ENCODE measurements at regions not wholly inside any gene's neighbourhood (a gene's known extent, or its start where the extent isn't known, plus 50 kb on each side); places are given as distances from the start of the nearest gene placed in this dataset.
"Not testable (repeated sequence)": the region's sequence is repeated elsewhere in the genome, so short reads cannot be mapped to it uniquely, and the experiment has no call there.

DNA sequence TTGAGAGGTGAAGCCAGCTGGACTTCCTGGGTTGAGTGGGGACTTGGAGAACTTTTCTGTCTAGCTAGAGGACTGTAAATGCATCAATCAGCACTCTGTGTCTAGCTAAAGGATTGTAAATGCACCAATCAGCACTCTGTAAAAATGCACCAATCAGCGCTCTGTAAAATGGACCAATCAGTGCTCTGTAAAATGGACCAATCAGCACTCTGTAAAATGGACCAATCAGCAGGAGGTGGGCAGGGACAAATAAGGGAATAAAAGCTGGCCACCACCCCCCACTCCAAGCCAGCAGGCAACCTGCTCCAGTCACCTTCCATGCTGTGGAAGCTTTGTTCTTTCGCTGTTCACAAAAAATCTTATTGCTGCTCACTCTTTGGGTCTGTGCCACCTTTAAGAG lies 390.4 kb downstream of the RPS24 start:
- not testable (repeated sequence) for DNase-seq (ENCODE audit: low read depth in 4 of 4, low spot score in 3 of 4)

DNA sequence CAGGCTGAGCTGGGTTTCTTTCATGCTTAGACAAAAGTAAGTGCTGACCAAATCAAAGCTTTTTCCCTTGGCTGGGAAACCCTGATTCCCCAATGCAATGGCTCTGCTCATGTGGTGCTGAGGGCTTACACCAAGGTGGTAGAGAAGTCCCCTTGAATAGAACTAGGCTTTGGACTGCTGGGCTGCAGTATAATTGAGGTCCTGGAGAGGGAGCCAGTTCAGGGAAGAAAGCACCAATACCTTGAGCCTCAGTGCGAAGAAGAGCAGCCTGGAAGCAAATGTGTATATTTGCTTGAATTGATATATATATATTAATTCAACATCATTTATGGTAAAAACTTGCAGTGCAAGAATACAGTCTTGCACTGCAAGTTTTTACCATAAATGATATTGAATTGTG lies 391.1 kb downstream of the RPS24 start:
- no peak for DNase-seq (ENCODE audit: low read depth in 4 of 4, low spot score in 3 of 4)

DNA sequence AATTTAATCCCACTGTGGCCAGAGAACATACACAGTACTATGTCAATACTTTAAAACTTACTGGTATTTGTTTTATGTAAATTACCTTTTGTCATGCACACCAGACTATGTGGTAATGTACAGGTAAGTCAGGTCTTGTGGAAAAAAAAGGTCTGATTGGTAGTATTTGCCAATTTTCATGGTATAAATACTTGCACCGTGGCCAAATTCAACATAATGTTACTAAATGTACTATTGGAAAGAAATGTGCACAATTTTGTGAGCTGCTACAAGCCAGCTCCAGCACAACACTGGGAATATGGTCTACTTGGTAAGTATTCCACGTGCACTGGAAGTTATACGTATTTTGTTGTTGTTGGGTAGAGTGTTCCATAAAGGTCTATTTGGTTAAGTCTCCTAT lies 392.5 kb downstream of the RPS24 start:
- DNase-seq (ENCODE audit: low read depth in 4 of 4, low spot score in 3 of 4): no peak

DNA sequence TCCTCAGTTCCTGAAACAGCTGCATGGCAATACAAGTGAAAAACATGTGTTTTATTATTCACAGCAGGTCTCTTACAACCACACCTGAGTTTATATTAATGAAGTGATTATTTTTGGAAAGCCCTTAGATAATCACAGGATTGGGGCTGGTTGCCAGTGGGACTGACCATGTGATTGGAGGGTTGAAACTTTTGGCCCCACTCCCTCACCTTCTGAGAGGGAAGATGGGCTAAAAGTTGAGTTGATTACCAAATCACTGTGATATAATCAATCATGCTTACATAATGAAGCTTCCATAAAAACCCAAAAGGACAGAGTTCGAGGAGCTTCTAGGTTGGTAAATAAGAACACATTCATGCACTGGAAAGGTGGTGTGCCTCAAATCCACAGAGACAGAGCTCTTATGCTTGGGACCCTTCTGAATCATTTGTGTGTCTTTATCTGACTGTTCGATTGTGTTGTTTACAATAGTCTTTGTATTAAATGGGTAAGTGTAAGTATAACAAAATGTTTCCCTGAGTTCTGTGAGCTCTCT lies 393.9 kb downstream of the RPS24 start:
- no peak for DNase-seq (ENCODE audit: low read depth in 4 of 4, low spot score in 3 of 4)

DNA sequence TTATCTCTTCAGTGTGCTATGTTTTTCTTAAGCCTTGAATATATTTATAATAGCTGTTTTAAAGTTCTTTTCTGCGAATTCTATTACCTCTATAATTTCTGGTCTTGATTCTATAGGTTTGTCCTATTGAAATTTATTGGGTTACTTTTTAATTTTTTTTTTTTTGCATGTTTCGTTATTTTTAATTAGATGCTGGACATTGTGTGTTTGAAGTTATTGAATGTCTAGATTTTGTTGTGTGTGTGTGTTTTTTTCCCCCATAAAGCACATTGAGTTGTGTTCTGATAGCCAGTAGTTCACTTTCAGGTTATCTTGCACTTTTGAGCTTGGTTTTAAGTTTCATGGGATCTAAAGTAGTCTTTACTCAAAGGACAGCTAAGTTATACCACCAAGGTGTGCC lies 394.9 kb downstream of the RPS24 start:
- no peak for DNase-seq (ENCODE audit: low read depth in 4 of 4, low spot score in 3 of 4)

DNA sequence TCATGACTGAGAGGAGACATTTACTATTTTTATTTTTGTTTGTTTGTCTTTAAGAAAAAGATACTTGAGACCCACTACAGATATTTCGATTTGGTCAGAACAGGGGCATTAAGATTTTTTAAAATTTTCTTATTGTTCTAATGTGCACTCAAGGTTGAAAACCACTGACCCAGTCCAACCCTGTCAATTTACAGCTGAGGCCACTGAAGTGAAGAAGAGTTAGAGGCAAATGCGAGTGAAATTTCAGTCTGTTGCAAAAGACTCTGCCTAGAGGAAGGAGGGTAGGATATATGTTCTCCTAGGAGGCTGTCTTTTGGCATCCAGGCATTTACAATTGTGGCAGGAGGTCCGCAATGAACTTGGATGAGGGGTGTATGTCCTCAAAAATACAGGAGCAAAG lies 396.3 kb downstream of the RPS24 start:
- no peak for DNase-seq (ENCODE audit: low read depth in 4 of 4, low spot score in 3 of 4)

DNA sequence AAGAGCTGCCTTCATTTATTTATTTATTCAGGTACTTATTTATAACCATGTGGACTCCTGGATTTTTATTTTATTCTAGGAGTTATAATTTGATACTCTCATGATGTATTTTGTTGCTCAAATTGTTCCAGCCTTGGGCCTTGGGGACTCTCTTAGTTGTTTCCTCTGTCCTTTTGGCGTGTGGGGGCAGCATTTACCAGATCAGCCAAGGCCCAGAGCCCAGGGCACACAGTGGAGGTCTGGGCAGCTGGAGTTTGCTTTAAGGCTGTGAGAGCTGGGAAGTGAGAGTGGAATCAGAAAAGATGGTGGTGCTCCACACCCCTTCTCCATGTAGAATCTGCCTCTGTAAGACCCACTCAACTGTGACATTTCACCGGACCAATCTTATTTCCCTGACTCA lies 398.9 kb downstream of the RPS24 start:
- no peak for DNase-seq (ENCODE audit: low read depth in 4 of 4, low spot score in 3 of 4)

DNA sequence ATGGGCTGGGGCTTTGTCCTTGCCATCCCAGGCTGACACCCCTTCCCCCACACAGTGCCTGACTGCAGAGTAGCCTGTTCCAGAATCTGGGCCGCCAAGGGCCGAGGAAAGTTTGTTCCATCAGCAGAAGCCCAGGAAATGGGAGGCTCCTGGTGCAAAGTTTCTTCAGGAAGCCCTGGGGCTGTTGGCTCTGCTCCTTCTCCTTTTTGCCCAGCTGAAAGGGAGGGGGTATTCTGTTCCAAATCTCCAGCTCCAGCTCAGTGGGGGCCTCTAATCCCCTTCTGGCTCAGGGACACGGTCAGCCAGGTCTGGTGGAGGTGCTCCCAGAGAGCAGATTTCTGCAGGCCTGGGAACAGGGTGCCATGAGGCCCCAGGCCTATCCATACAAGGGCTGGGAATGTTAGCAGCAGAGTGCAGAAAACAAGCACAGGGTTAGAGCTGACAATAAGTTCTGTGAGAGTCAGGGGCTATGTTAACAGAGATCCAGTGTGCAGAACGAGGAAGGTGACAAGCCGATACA lies 399.5 kb downstream of the RPS24 start:
- no peak for DNase-seq (ENCODE audit: low read depth in 4 of 4, low spot score in 3 of 4)

DNA sequence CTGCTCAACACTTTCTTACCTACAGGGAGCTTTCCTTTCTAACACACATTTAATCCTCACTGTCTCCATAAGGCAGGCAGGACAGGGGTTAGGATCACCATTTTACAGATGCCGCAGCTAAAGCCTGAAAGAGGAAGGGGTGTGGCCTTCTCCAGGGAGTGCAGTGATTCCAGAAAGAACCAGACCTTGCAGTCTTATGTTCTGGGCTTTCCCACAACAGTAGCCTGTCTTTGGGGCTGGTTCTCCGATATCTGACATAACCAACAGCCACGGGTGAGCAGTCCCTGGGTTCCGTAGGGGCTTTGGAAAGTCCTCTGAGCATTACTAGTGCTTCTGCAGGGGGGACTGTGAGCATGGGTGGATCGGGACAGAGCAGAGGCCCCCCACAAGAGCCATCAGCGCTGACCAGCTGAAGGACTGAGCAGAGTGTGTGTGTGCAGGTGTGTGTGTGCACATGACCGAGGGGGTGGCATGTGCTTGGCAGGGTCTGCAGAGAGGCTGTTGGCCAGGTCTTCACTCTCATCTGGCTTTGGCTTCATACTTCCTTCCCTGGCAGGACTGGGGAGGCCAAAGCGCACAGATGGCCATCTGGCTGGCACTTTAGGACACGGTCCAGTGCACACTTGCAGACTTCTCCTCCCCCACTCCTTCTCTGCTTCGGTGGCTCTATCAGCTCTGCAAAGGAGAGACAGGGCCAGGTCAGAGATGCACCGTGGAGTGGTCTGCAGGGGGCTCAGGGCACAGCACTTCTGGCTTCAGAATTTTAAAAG lies 400.3 kb downstream of the RPS24 start:
- DNase-seq (ENCODE audit: low read depth in 4 of 4, low spot score in 3 of 4): no peak

DNA sequence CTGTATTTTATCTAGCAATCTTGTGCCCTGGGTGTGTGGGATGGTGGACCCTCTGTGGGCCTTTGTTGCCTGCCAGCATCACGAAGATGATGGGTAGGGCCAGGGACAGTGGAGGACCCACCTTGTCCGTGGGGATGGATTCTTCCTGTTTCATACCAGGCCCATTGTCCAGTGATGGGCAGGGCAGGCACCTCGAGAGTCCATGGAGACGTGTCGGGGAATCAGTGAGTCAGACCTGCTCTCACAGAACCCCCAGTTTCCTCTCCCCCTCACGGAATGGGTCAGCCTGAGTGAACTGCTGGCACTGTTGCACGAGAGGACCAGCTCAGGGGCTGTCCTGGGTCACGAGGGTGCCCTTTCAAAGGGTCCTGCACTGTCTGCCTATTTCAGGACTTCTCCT lies 401.2 kb downstream of the RPS24 start:
- no peak for DNase-seq (ENCODE audit: low read depth in 4 of 4, low spot score in 3 of 4)

DNA sequence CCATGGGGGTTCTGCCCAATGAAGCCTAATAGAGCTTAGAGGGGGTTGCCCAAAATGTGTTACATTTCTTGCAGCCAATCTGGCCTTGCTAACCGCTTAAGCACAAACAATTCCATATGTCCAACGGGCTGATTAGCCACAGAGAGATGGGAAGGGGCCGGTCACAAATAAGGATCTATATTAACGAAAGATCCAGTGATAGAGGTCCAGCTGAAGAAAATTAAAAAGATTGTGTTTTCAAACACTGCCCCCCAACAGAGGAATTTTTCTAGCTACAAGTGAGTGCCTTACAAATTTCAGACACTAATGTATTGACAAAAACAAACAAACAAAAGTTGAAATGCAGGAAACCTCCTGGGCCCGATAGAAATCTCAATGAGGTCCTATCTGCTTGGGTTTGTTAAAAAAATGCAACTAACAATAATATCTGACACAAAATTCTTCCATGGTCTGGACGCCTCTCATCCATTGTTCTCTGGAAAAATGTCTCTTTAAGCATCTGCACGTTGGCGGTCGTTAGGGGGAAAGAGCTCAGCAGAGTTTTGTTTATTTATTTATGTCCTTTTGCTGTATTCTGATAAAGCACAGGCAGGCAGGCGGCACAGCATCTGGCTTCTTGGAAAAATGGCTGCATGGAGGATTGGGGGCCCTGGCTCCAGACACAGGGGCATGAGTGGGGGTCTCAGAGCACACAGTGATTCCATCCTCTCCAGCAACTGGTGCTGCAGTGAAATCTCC lies 402.0 kb downstream of the RPS24 start:
- no peak for DNase-seq (ENCODE audit: low read depth in 4 of 4, low spot score in 3 of 4)

DNA sequence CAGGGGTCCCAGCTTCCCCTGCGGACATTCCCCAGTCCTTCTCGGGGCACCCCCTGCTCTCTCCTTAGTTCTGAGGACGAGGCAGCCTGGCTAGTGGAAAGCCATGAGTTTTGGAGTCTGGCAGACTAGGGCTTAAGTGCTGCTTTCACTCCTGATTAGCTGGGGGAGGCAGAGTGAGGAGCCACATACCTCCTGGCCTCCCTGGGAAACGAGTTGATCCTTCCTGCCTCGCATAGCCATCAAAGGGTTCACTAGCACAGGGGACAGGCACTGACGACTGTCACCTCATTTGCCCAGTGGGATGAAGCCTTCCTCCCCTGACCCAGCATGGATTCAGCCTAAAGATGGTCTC lies 402.5 kb downstream of the RPS24 start:
- no peak for DNase-seq (ENCODE audit: low read depth in 4 of 4, low spot score in 3 of 4)

DNA sequence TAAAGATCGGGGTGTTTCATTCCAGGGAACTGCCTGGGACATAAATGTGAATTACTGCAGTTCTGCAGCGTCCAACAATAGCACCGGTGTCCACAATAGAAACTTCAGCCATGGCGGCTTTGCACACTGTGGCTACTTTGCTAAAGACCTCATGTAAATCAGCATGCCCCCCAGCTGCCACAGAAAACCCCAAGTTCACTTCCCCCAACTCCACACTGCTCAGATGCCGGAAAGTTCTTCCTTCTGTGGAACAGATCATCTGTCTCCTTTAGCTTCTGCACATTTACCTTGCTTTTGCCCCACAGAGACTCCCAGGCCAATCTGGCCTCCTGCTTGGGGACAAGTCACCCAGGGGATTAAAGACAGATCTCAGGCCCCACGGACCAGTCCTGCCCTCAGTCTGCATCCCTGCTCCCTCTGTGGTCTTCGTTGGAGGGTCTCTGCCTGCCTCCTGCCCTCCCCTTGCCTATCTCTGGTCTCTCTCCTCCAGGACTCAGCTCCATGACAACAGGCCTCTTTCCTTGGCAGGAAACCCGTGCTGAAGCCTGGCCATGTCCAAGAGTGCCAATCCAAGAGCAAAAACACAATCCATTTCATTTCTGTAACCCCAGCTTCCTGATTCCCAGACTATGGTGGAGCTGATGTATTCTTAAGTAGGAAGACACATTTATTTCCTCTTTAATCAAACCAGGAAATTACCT lies 403.2 kb downstream of the RPS24 start:
- DNase-seq (ENCODE audit: low read depth in 4 of 4, low spot score in 3 of 4): no peak

DNA sequence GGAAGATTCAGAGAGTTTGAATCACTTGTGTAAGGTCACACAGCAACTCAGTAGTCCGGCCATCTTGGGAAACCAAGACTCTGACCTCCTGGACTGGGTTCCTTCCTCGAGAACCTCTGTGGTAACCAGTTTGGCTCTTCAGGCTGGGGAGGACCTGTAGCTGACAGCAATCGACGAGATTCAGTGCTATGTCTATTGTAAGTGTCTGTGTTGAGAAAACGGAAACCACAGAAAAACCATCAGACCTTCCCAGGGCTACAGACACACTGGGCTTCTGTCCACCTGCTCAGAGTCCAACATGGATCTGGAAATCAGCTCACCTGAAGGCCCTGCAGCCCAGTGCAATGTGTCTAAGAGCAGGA lies 403.7 kb downstream of the RPS24 start:
- DNase-seq (ENCODE audit: low read depth in 4 of 4, low spot score in 3 of 4): no peak

DNA sequence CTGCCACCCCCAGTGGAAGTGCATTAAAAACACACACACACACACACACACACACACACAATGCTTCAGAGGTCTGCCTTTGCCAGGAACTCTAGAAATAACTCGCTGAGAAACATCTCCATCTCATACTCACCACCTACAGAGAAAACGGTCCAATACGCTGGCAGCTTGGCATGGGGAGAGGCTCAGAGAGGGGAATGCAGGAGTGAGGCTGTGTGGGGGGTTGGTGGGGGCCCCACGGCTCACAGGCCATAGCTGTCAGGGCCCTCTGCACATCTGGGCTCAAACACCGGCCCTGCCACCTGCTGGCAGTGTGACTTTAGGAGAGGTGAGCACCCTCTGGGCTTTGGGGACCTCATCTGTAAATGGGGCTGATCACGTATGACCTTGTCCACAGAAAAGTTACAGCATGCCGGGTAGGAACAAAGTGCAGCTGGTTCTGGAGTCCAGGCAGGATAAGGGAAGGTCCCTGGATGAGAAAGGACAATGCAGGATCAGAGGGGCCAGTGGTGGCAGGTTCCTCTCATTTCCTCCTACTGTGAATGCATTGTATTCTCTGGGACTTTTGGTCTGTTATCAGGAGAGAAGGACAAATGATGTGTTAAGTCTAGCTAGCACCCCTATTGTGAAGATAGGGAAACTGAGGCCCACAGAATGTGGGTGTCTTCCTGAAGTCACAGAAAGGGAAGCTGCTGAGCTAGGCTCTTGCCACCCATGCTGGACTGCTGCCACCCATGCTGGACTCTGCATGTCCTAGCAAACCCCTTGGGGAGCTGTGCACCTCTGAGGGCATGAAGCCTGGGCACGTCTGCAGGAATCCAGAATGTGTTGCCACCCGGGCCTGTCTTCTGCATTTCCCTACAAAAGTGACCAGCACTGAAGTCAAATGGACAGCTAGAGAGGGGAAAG lies 404.6 kb downstream of the RPS24 start:
- no peak for DNase-seq (ENCODE audit: low read depth in 4 of 4, low spot score in 3 of 4)

DNA sequence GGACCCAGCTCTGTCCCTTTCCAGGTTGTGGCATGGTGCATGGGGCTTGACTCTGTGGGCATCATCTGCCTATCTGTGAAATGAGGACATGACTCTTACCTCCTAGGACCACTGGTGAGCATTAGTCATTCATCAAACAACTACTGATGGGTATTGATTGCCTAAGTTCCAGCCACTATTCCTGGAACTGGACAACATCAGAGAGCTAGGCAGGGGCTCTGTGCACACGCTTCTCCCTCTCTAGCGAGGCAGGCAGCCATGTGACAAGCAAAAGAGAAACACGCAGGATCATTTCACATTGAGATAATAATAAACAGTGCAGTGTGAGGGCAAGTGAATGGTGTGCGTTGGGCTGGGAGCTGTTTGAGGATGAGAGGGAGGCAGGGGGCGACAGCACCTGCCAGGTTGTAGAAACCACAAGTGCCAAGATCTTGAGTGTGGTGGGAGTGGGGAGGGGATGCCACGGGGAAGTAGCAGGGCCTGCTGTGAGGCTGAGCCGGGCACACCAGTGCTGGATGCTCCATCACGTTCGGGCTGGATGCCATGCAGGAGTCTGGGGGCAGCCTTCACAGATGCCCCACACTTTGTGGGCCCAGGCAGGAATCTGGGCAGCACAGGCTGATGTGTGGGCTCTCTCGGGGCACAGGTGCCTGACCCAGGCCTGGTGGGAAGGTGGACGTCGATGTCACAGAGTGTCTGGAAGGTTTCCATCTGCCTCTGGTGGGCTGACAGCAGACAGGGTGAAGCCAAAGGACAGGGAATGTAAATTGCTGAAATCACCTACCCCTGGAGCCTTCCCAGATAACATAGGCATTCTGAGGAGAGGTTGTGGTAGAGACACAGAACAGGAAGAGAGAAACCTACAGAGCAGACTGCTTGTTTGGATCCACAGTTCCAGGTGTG lies 405.5 kb downstream of the RPS24 start:
- no peak for DNase-seq (ENCODE audit: low read depth in 4 of 4, low spot score in 3 of 4)

DNA sequence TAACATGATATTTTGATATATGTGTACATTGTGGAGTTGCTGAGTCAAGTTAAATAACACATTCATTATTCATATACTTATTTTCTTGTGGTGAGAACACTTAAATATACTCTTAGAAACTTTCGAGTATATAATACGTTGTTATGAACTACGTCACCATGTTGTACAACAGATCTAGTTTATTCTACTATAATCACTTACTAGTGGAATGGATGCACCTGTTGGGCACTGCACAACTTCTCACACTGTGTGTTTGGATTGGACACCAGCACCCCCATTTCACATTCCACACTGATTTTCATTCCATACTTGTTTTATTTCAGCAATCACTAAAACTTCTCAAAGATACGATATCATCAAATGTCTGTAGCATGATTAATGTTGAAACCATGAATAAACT lies 407.3 kb downstream of the RPS24 start:
- DNase-seq (ENCODE audit: low read depth in 4 of 4, low spot score in 3 of 4): no peak

DNA sequence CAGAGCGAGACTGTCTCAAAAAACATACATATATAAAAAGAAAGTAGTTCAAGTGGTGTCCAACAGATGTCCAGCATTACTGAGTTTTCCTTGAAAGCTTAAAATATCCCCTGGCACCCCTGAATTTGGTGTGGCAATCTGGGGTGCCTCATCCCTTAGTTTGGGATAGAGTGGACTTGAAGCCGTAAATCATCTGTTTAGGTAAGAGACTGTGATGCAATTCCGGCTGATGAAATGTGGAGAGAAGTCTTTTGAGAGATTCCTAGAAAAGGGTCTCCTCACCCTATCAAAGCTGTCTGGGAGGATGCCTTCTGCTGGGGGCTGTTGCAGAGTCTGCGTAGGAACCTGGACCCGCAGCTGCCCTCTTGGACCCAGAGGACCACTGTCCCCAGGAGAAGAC lies 408.0 kb downstream of the RPS24 start:
- no peak for DNase-seq (ENCODE audit: low read depth in 4 of 4, low spot score in 3 of 4)

DNA sequence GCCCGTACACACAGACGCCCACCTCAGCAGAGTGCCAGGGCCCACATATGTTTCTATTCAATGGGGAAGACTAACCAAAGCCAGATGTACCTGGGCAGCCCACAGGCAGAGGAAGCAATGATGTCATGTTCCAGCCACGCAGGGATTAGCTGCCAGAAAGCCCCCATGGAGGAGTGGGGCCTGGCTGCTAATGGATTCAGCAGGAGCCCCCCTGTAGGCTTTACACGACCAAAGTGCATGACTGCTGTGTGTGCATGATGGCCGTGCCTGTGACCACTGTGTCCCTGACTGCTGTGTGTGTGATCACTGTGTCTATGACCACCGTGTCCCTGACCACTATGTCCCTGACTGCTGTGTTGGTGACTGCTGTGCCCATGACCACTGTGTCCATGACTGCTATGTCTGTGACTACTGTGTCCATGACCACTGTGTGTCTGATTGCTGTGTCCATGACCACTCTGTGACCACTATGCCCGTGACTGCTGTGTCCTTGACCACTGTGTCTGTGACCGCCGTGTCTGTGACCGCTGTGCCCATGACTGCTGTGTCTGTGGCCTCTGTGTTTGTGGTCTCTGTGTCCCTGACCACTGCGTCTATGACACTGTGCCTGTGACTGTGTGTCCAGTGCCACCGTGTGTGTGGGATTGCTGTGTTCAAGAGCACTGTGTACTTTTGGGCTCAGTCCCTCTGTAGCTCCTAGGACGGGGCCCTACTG lies 409.3 kb downstream of the RPS24 start:
- no peak for DNase-seq (ENCODE audit: low read depth in 4 of 4, low spot score in 3 of 4)

All from left renal pelvis (tissue), 4 donors.